Raji (cell line): ENCODE measurements at regions not wholly inside any gene's neighbourhood (a gene's known extent, or its start where the extent isn't known, plus 50 kb on each side); places are given as distances from the start of the nearest gene placed in this dataset.

ENCODE experiments used
- POLR2A ChIP-seq: IDR thresholded peaks from 2 replicates; pipeline ENCODE4 v1.6.1; 2011; ENCODE audit warnings: low read depth, low read length, control low read depth; ENCODE audit not compliant: insufficient read depth

- no peak for TF ChIP-seq POLR2A
Observed at GRCh38 chr2:143996974-143997373, 522.9 kb downstream of the ZEB2 start.

GRCh38 chr2:143994961-143995360 is 525.0 kb downstream of the ZEB2 start:
- no peak for TF ChIP-seq POLR2A

GRCh38 chr2:143988082-143988481 is 531.8 kb downstream of the ZEB2 start:
- no peak for TF ChIP-seq POLR2A

GRCh38 chr2:143981428-143981827 is 538.5 kb downstream of the ZEB2 start:
- no peak for TF ChIP-seq POLR2A

GRCh38 chr2:143977356-143977755 is 542.6 kb downstream of the ZEB2 start:
- TF ChIP-seq POLR2A: no peak

GRCh38 chr2:143975216-143975615 is 544.7 kb downstream of the ZEB2 start:
- no peak for TF ChIP-seq POLR2A

- TF ChIP-seq POLR2A: no peak
Observed at GRCh38 chr2:143974262-143974661, 545.7 kb downstream of the ZEB2 start.

- TF ChIP-seq POLR2A: no peak
Observed at GRCh38 chr2:143968860-143969259, 551.1 kb downstream of the ZEB2 start.

- TF ChIP-seq POLR2A: no peak
Observed at GRCh38 chr2:143968360-143968759, 551.6 kb downstream of the ZEB2 start.

- no peak for TF ChIP-seq POLR2A
Observed at GRCh38 chr2:143965493-143966164, 554.3 kb downstream of the ZEB2 start.

GRCh38 chr2:143964891-143965290 is 555.0 kb downstream of the ZEB2 start:
- no peak for TF ChIP-seq POLR2A

- TF ChIP-seq POLR2A: no peak
Observed at GRCh38 chr2:143960177-143960576, 559.7 kb downstream of the ZEB2 start.

GRCh38 chr2:143957321-143957720 is 562.6 kb downstream of the ZEB2 start:
- no peak for TF ChIP-seq POLR2A

GRCh38 chr2:143955401-143956065 is 564.4 kb downstream of the ZEB2 start:
- TF ChIP-seq POLR2A: no peak

GRCh38 chr2:143954844-143955243 is 565.1 kb downstream of the ZEB2 start:
- no peak for TF ChIP-seq POLR2A

- no peak for TF ChIP-seq POLR2A
Observed at GRCh38 chr2:143954186-143954585, 565.7 kb downstream of the ZEB2 start.
